Chondrocyte (in vitro differentiated cells): ENCODE measurements at regions not wholly inside any gene's neighbourhood (a gene's known extent, or its start where the extent isn't known, plus 50 kb on each side); places are given as distances from the start of the nearest gene placed in this dataset.

Source experiments
- DNase-seq: peaks from one replicate; pipeline ENCODE4 v3.0.0; 2021; ENCODE audit warnings: mixed read lengths, low spot score
- H3K27ac Mint-ChIP-seq: one replicate; pipeline ENCODE4 v1.8.0; 2021; ENCODE audit warnings: mild to moderate bottlenecking, moderate library complexity, mixed read lengths; ENCODE audit not compliant: unreplicated experiment
- H3K27me3 Mint-ChIP-seq: 2 replicates; pipeline ENCODE4 v1.8.0; 2021; ENCODE audit warnings: low read depth, mixed read lengths
- H3K36me3 Mint-ChIP-seq: 2 replicates; pipeline ENCODE4 v1.8.0; 2021; ENCODE audit warnings: low read depth, mixed read lengths
- H3K4me1 Mint-ChIP-seq: 2 replicates; pipeline ENCODE4 v1.8.0; 2021; ENCODE audit warnings: low read depth, mild to moderate bottlenecking, mixed read lengths
- H3K4me3 Mint-ChIP-seq: one replicate; pipeline ENCODE4 v1.8.0; 2021; ENCODE audit warnings: mild to moderate bottlenecking, moderate library complexity, mixed read lengths; ENCODE audit not compliant: unreplicated experiment
- H3K9me3 Mint-ChIP-seq: 2 replicates; pipeline ENCODE4 v1.8.0; 2021; ENCODE audit warnings: low read depth, mixed read lengths
- CTCF ChIP-seq: fragments of 200-600 bp; sonication (generic); IDR thresholded peaks from 2 replicates; pipeline ENCODE4 v1.5.0; 2021; ENCODE audit warnings: antibody characterized with exemption, mild to moderate bottlenecking, moderate library complexity

- Mint-ChIP-seq H3K4me3 (no peak overlapping the region), H3K36me3 (no peaks in the 10 kb centered on the region), H3K9me3 (no peaks in the 10 kb centered on the region), H3K27me3 (no peaks in the 10 kb centered on the region), H3K4me1 (peaks cover 24% of the 10 kb centered on the region), H3K27ac (no peak overlapping the region)
- no peak for DNase-seq
- TF ChIP-seq CTCF, result no peak
Measured at GRCh38 chr1:118306851-118307250, 121.8 kb upstream of the SPAG17 start.

- H3K27ac Mint-ChIP-seq, result no peak overlapping the region
- H3K4me3 Mint-ChIP-seq, result no peak overlapping the region
- H3K4me1 Mint-ChIP-seq, result peaks cover 33% of the 10 kb centered on the region
- TF ChIP-seq CTCF, result peak; percentile 81
- H3K27me3 Mint-ChIP-seq, result no peaks in the 10 kb centered on the region
- DNase-seq, result no peak
- H3K36me3 Mint-ChIP-seq, result no peaks in the 10 kb centered on the region
- no peaks in the 10 kb centered on the region for H3K9me3 Mint-ChIP-seq
Measured at GRCh38 chr1:118304722-118305359, 119.8 kb upstream of the SPAG17 start.

- Mint-ChIP-seq H3K4me1 (peaks cover 33% of the 10 kb centered on the region), H3K36me3 (no peaks in the 10 kb centered on the region), H3K9me3 (no peaks in the 10 kb centered on the region), H3K27me3 (no peaks in the 10 kb centered on the region), H3K27ac (no peak overlapping the region), H3K4me3 (no peak overlapping the region)
- TF ChIP-seq CTCF, result no peak
- no peak for DNase-seq
Measured at GRCh38 chr1:118303534-118303933, 118.5 kb upstream of the SPAG17 start.

- TF ChIP-seq CTCF, result no peak
- H3K27ac Mint-ChIP-seq, result no peak overlapping the region
- H3K4me1 Mint-ChIP-seq, result peaks cover 34% of the 10 kb centered on the region
- H3K4me3 Mint-ChIP-seq, result no peak overlapping the region
- DNase-seq, result no peak
- no peaks in the 10 kb centered on the region for H3K9me3 Mint-ChIP-seq
- no peaks in the 10 kb centered on the region for H3K27me3 Mint-ChIP-seq
- H3K36me3 Mint-ChIP-seq, result no peaks in the 10 kb centered on the region
Measured at GRCh38 chr1:118303064-118303463, 118.0 kb upstream of the SPAG17 start.

- Mint-ChIP-seq H3K27me3 (no peaks in the 10 kb centered on the region), H3K4me1 (peaks cover 36% of the 10 kb centered on the region), H3K36me3 (no peaks in the 10 kb centered on the region), H3K27ac (peak overlapping the region; percentile 58), H3K4me3 (no peak overlapping the region), H3K9me3 (no peaks in the 10 kb centered on the region)
- no peak for TF ChIP-seq CTCF
- no peak for DNase-seq
Measured at GRCh38 chr1:118302145-118302544, 117.1 kb upstream of the SPAG17 start.
